Posterior cingulate gyrus (tissue), 11 donors: ENCODE measurements at regions not wholly inside any gene's neighbourhood (a gene's known extent, or its start where the extent isn't known, plus 50 kb on each side); places are given as distances from the start of the nearest gene placed in this dataset.
"Not testable (repeated sequence)": the region's sequence is repeated elsewhere in the genome, so short reads cannot be mapped to it uniquely, and the experiment has no call there.

Experiments
- DNase-seq, 10 donors: peaks; one replicate each; pipeline versions ENCODE4 v3.0.0 to v3.0.0-alpha.2; 2020 to 2021; ENCODE audit warnings: mixed read lengths in 3 of 10
- intact Hi-C: fragments of 100-400 bp; cut with DNase I; formaldehyde crosslinking; loops from one replicate; pipeline ENCODE4 v1.15.1; 2023

- intact Hi-C loops, result no loop called here
- DNase-seq, result no peak
Observed at GRCh38 chr4:82255657-82256056, 118.1 kb downstream of the HNRNPD start.

GRCh38 chr4:82248903-82249632, 124.7 kb downstream of the HNRNPD start:
- DNase-seq, result no peak
- intact Hi-C loops, result no loop called here

GRCh38 chr4:82247629-82248028, 126.2 kb downstream of the HNRNPD start:
- no peak for DNase-seq
- intact Hi-C loops, result no loop called here

GRCh38 chr4:82247171-82247570, 126.6 kb downstream of the HNRNPD start:
- intact Hi-C loops, result no loop called here
- no peak for DNase-seq

GRCh38 chr4:82241534-82241933, 132.3 kb downstream of the HNRNPD start:
- intact Hi-C loops, result no loop called here
- DNase-seq, result no peak

GRCh38 chr4:82240410-82240809, 133.4 kb downstream of the HNRNPD start:
- DNase-seq, result no peak
- intact Hi-C loops, result no loop called here

- intact Hi-C loops, DNase-seq: not testable (repeated sequence)
Observed at GRCh38 chr4:82237142-82237541, 136.6 kb downstream of the HNRNPD start.

GRCh38 chr4:82235346-82235745, 138.4 kb downstream of the HNRNPD start:
- intact Hi-C loops, result no loop called here
- DNase-seq, result no peak

GRCh38 chr4:82232891-82233290, 140.9 kb downstream of the HNRNPD start:
- intact Hi-C loops, result no loop called here

GRCh38 chr4:82231806-82232205, 142.0 kb downstream of the HNRNPD start:
- intact Hi-C loops, result no loop called here
- DNase-seq, result no peak

More at GRCh38 chr4:82232891-82233290, 140.9 kb downstream of the HNRNPD start:
- DNase-seq, result no peak

- intact Hi-C loops, result no loop called here
- DNase-seq, result no peak
Observed at GRCh38 chr4:82230306-82230705, 143.5 kb downstream of the HNRNPD start.

GRCh38 chr4:82225030-82225429, 148.8 kb downstream of the HNRNPD start:
- intact Hi-C loops, result no loop called here
- no peak for DNase-seq

- intact Hi-C loops, result no loop called here
- DNase-seq, result peak in 1 of 10 donors; percentile 17
Observed at GRCh38 chr4:82223715-82224114, 150.1 kb downstream of the HNRNPD start.

GRCh38 chr4:82219346-82219745, 154.4 kb downstream of the HNRNPD start:
- DNase-seq, result no peak
- intact Hi-C loops, result no loop called here

GRCh38 chr4:82217986-82218715, 155.6 kb downstream of the HNRNPD start:
- intact Hi-C loops, result no loop called here
- DNase-seq, result peak in 1 of 10 donors; percentile 3

GRCh38 chr4:82216219-82216618, 157.6 kb downstream of the HNRNPD start:
- intact Hi-C loops, result no loop called here

GRCh38 chr4:82215800-82216199, 158.0 kb downstream of the HNRNPD start:
- intact Hi-C loops, result no loop called here
- no peak for DNase-seq

More at GRCh38 chr4:82216219-82216618, 157.6 kb downstream of the HNRNPD start:
- DNase-seq, result no peak

GRCh38 chr4:82215039-82215438, 158.8 kb downstream of the HNRNPD start:
- DNase-seq, result no peak
- intact Hi-C loops, result no loop called here

GRCh38 chr4:82213485-82214417, 160.0 kb downstream of the HNRNPD start:
- intact Hi-C loops, result no loop called here
- DNase-seq, result no peak

- peak in 1 of 10 donors; percentile 28 for DNase-seq
- intact Hi-C loops, result loop anchor here (1.0 kb wide), 1 partner anchor 797 kb away; no protein-coding TSS in a partner anchor
Observed at GRCh38 chr4:82201805-82202641, 171.8 kb downstream of the HNRNPD start.
